ENCODE measurements at regions not wholly inside any gene's neighbourhood (a gene's known extent, or its start where the extent isn't known, plus 50 kb on each side); places are given as distances from the start of the nearest gene placed in this dataset.

DNA sequence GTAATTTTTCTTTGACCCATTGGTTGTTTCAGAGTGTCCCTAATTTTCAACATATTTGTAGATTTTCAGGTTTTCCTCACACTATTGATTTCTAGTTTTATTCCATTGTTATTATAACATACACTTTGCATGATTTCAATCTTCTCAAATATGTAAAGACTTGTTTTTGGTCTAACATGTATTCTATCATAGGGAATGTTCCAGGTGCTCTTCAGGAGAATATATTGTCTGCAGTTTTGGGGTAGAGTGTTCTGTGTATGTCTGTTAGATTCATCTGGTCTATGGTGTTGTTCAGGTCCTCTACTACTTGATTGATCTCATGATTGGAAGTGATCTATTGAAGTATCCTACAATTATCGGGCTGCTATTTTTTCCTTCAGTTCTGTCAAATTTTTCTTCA, 440.9 kb upstream of the MIR17HG start:
- Histone ChIP-seq H3K27me3 (ENCODE audit: control insufficient read depth, insufficient read depth, low read length) (no peaks in the 10 kb centered on the region), H3K9me3 (ENCODE audit: control insufficient read depth, insufficient read depth, low read length) (peaks cover 2% of the 10 kb centered on the region), H3K27ac (ENCODE audit: low read depth, low read length) (no peak overlapping the region), H3K36me3 (ENCODE audit: control insufficient read depth, insufficient read depth, low read length) (no peaks in the 10 kb centered on the region), H3K4me1 (ENCODE audit: control insufficient read depth, insufficient read depth, low read length) (no peaks in the 10 kb centered on the region), H3K4me3 (ENCODE audit: low read depth, low read length) (no peak overlapping the region)
- no peak for DNase-seq (ENCODE audit: low read depth in 4 of 6, low spot score in 6 of 6)
- WGBS (ENCODE audit: insufficient coverage) = no CpG with 5 or more reads among the region's 1 CpG

DNA sequence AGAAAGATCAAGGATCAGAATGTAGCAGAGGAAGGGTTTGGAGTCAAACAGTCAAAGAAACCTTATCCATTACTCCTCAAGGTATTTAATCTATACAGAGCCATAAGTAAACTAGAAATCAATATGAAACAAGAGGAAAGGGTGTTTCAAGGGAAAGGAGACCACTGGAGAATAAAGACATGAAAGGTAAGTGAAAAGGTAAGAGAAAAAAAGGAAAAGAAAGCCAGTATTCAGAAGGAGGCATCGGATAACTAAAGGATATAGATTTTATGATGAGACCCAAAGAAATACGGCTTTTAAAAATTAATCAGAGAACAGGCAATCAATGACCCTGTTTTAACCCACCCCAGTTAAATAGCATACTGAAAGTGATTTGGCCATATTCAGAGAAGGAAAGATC, 438.7 kb upstream of the MIR17HG start:
- Histone ChIP-seq H3K4me3 (ENCODE audit: low read depth, low read length) (no peak overlapping the region), H3K4me1 (ENCODE audit: control insufficient read depth, insufficient read depth, low read length) (no peaks in the 10 kb centered on the region), H3K27me3 (ENCODE audit: control insufficient read depth, insufficient read depth, low read length) (no peaks in the 10 kb centered on the region), H3K27ac (ENCODE audit: low read depth, low read length) (no peak overlapping the region), H3K36me3 (ENCODE audit: control insufficient read depth, insufficient read depth, low read length) (no peaks in the 10 kb centered on the region), H3K9me3 (ENCODE audit: control insufficient read depth, insufficient read depth, low read length) (peaks cover 2% of the 10 kb centered on the region)
- WGBS (ENCODE audit: insufficient coverage) = no CpG with 5 or more reads among the region's 2 CpGs
- DNase-seq (ENCODE audit: low read depth in 4 of 6, low spot score in 6 of 6) = no peak

DNA sequence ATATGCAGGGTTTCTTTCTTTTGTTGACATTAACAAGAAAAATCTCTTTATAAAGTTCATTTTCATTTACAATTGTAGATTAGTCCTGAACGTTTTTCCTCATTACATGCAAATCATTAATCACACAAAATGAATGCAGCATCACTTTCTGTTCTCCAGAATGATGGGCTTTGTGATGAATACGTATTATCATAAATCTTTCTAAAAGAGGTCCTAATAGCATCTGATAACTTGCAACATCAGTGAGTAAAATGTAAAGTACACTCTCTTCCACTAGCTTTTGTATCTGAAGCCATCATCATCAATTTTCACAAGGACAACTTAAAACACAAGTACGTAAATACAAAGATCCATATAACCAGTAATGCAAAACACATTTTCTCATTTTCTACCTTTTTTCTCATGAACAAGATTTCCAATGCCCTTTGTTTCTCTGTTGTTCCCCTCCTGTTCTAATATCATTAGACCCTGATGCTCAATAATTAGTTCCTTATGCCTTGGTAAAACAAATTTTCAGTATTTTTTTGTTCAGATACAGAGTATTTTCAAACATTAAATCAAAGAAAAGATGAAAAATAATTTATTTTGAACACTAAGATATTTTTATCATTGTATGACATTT, 437.4 kb upstream of the MIR17HG start:
- Histone ChIP-seq H3K36me3 (ENCODE audit: control insufficient read depth, insufficient read depth, low read length) (no peaks in the 10 kb centered on the region), H3K27me3 (ENCODE audit: control insufficient read depth, insufficient read depth, low read length) (no peaks in the 10 kb centered on the region), H3K4me1 (ENCODE audit: control insufficient read depth, insufficient read depth, low read length) (no peaks in the 10 kb centered on the region), H3K4me3 (ENCODE audit: low read depth, low read length) (no peak overlapping the region), H3K9me3 (ENCODE audit: control insufficient read depth, insufficient read depth, low read length) (peaks cover 2% of the 10 kb centered on the region), H3K27ac (ENCODE audit: low read depth, low read length) (no peak overlapping the region)
- peak in 1 of 6 donors; percentile 48 for DNase-seq (ENCODE audit: low read depth in 4 of 6, low spot score in 6 of 6)
- WGBS (ENCODE audit: insufficient coverage) = 60% methylated on average over 1 of the region's 3 CpGs

DNA sequence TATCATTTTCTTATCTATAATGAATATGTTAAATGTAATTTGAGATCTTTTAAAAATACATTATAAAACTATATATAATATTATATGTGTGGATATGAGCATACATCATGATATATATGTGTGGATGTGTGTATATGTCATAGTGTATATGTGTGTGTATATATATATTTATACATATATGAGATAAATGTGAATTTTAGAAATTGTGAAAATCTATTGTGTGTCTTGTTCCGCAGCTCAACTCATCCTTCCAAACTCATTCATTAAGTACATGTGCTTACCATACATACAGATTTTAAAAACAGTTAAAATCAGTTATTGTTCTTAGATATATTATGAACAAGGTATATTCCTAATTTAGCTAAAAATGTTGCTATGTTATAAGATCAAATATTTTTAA, 435.2 kb upstream of the MIR17HG start:
- Histone ChIP-seq H3K9me3 (ENCODE audit: control insufficient read depth, insufficient read depth, low read length) (no peaks in the 10 kb centered on the region), H3K36me3 (ENCODE audit: control insufficient read depth, insufficient read depth, low read length) (no peaks in the 10 kb centered on the region), H3K4me3 (ENCODE audit: low read depth, low read length) (no peak overlapping the region), H3K27me3 (ENCODE audit: control insufficient read depth, insufficient read depth, low read length) (no peaks in the 10 kb centered on the region), H3K4me1 (ENCODE audit: control insufficient read depth, insufficient read depth, low read length) (no peaks in the 10 kb centered on the region), H3K27ac (ENCODE audit: low read depth, low read length) (no peak overlapping the region)
- no peak for DNase-seq (ENCODE audit: low read depth in 4 of 6, low spot score in 6 of 6)
- WGBS (ENCODE audit: insufficient coverage) = no CpG with 5 or more reads among the region's 1 CpG

DNA sequence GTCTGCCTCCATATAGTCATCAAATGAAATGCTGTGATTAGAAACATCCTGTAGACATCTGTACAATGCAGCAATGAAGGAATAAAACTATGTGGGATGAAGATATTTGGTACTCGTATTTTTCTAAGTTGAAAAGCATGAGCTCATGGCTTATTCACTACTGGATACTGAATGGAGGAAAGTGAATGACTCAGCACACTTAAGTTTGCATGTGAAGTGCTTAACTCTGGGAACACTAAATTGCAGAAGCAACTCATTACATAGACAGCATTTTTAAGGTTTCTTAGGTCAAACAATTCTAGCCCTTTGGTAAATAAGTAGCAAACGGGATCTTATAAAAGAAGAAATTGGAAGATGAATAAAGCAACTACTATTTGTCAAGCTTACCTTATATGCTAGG, 429.0 kb upstream of the MIR17HG start:
- no peaks in the 10 kb centered on the region for H3K9me3 ChIP-seq (ENCODE audit: control insufficient read depth, insufficient read depth, low read length)
- no peak overlapping the region for H3K27ac ChIP-seq (ENCODE audit: low read depth, low read length)
- DNase-seq (ENCODE audit: low read depth in 4 of 6, low spot score in 6 of 6) = no peak
- 80% methylated on average over 1 of the region's 2 CpGs for WGBS (ENCODE audit: insufficient coverage)
- no peaks in the 10 kb centered on the region for H3K4me1 ChIP-seq (ENCODE audit: control insufficient read depth, insufficient read depth, low read length)
- no peaks in the 10 kb centered on the region for H3K36me3 ChIP-seq (ENCODE audit: control insufficient read depth, insufficient read depth, low read length)
- H3K27me3 ChIP-seq (ENCODE audit: control insufficient read depth, insufficient read depth, low read length) = no peaks in the 10 kb centered on the region
- no peak overlapping the region for H3K4me3 ChIP-seq (ENCODE audit: low read depth, low read length)

DNA sequence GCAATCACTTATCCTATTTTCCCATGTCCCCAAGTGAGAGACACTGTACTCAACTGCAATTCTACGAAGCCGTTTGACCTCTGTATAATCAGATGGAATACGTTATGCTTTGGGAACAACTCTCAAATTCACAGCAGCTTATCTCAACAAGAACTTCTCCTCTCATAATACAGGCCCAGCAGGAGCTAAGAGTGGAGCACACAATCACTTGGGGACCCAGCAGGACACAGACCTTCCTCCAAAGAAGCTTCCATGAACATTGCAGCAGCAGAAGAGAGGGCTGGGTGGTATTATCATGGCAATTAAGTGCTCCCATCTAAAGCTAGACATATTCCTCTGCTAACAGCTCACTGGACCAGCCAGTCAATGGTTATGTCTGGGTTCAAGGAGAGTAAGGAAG, 428.3 kb upstream of the MIR17HG start:
- Histone ChIP-seq H3K27ac (ENCODE audit: low read depth, low read length) (no peak overlapping the region), H3K4me3 (ENCODE audit: low read depth, low read length) (no peak overlapping the region), H3K36me3 (ENCODE audit: control insufficient read depth, insufficient read depth, low read length) (no peaks in the 10 kb centered on the region), H3K27me3 (ENCODE audit: control insufficient read depth, insufficient read depth, low read length) (no peaks in the 10 kb centered on the region), H3K9me3 (ENCODE audit: control insufficient read depth, insufficient read depth, low read length) (no peaks in the 10 kb centered on the region), H3K4me1 (ENCODE audit: control insufficient read depth, insufficient read depth, low read length) (no peaks in the 10 kb centered on the region)
- WGBS (ENCODE audit: insufficient coverage) = 80% methylated on average over 3 of the region's 3 CpGs
- DNase-seq (ENCODE audit: low read depth in 4 of 6, low spot score in 6 of 6) = no peak

DNA sequence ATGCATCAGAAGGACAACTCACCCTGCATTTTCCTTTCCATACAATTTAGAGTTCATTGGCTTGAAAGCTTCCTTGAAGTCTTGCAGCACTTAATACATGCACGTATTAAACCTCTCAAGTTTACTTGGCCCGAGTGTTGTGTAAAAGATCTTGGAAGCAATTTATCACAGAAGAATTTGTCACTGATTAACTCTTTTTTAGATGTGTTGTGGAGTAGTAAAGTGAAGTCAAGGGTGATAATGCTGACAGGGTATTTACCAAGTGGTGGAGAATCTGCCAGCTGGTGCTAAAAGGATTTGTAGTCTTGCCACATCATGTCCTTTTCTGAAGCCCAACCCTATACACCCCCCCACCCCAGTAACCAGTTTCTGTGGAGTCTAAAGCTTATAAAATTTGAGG, 421.0 kb upstream of the MIR17HG start:
- no peaks in the 10 kb centered on the region for H3K27me3 ChIP-seq (ENCODE audit: control insufficient read depth, insufficient read depth, low read length)
- DNase-seq (ENCODE audit: low read depth in 4 of 6, low spot score in 6 of 6) = no peak
- H3K4me1 ChIP-seq (ENCODE audit: control insufficient read depth, insufficient read depth, low read length) = no peaks in the 10 kb centered on the region
- H3K9me3 ChIP-seq (ENCODE audit: control insufficient read depth, insufficient read depth, low read length) = no peaks in the 10 kb centered on the region
- no peak overlapping the region for H3K27ac ChIP-seq (ENCODE audit: low read depth, low read length)
- H3K4me3 ChIP-seq (ENCODE audit: low read depth, low read length) = no peak overlapping the region
- no CpG with 5 or more reads among the region's 2 CpGs for WGBS (ENCODE audit: insufficient coverage)
- H3K36me3 ChIP-seq (ENCODE audit: control insufficient read depth, insufficient read depth, low read length) = no peaks in the 10 kb centered on the region

DNA sequence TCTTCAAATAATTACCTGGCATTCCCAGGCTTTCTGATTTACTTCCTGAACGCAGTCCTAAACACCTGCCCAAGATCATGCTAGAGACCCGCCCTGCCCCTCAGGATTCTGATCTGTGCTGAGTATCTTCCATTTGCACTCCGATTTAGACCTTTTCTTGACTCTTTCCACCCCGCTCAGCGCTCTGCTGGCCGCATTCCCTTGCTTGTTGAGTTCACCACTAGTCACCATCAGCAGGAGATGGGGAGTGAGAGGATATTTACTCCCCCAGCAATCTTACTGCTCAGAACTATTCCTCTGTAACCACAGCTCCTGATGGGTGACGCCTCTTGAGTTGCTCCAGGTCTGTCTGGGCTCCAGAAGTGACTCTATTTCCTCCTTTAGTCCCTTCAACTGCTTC, 419.4 kb upstream of the MIR17HG start:
- Histone ChIP-seq H3K4me3 (ENCODE audit: low read depth, low read length) (no peak overlapping the region), H3K27me3 (ENCODE audit: control insufficient read depth, insufficient read depth, low read length) (no peaks in the 10 kb centered on the region), H3K27ac (ENCODE audit: low read depth, low read length) (no peak overlapping the region), H3K36me3 (ENCODE audit: control insufficient read depth, insufficient read depth, low read length) (no peaks in the 10 kb centered on the region), H3K9me3 (ENCODE audit: control insufficient read depth, insufficient read depth, low read length) (no peaks in the 10 kb centered on the region), H3K4me1 (ENCODE audit: control insufficient read depth, insufficient read depth, low read length) (no peaks in the 10 kb centered on the region)
- DNase-seq (ENCODE audit: low read depth in 4 of 6, low spot score in 6 of 6) = no peak
- 94% methylated on average over 4 of the region's 7 CpGs for WGBS (ENCODE audit: insufficient coverage)

DNA sequence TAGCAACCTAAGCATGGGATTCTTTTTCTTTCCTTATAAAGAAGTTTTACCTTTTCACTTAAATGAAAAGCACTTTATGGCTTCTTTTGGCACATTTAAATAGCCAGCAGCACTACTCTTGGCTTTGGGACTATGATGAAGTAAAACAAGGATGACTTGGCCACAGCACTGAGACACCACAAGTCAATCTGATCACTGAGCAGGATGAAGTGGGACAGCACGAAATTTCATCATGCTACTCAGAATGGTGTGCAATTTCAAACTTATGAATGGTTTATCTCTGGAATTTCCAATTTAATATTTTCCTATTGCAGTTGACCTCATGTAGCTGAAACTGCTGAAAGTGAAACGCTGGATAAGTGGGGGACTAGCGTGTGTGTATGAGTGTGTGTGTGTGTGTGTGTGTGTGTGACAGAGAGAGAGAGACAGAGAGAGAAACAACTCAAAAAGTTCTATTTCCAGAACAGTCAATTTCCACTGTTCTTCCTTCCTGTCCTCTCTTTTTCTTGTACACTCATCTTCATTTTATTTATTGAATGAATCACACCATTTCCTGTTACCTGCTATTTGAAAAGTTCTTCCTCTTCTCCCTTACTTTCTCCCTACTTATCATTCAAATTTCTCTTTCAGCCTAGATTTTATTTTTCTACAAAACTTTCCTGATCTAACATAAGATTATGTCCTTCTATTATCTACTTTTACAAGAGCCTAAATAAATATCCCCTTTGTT, 414.2 kb upstream of the MIR17HG start:
- H3K27ac ChIP-seq (ENCODE audit: low read depth, low read length) = no peak overlapping the region
- H3K4me3 ChIP-seq (ENCODE audit: low read depth, low read length) = no peak overlapping the region
- DNase-seq (ENCODE audit: low read depth in 4 of 6, low spot score in 6 of 6) = no peak

DNA sequence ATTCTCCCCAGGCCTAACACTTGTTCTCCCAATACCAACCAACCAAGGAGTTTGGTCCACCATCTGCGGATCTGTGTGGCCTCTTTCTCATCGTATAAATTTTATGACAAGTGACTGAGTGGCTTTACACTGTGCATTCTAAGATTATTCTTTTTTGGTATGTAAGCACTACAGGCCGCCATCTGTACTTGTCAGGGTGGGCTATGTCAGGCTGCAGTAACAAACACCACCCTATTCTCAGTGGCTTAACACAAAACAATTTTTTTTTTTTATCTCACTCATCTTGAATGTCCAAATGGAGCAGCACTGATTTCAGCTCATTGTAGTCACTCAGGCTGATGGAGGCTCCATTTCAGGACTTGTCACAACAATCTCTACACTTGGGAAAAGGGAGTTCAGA, 412.7 kb upstream of the MIR17HG start:
- Histone ChIP-seq H3K9me3 (ENCODE audit: control insufficient read depth, insufficient read depth, low read length) (no peaks in the 10 kb centered on the region), H3K4me3 (ENCODE audit: low read depth, low read length) (no peak overlapping the region), H3K36me3 (ENCODE audit: control insufficient read depth, insufficient read depth, low read length) (no peaks in the 10 kb centered on the region), H3K27ac (ENCODE audit: low read depth, low read length) (no peak overlapping the region), H3K27me3 (ENCODE audit: control insufficient read depth, insufficient read depth, low read length) (no peaks in the 10 kb centered on the region), H3K4me1 (ENCODE audit: control insufficient read depth, insufficient read depth, low read length) (no peaks in the 10 kb centered on the region)
- no CpG with 5 or more reads among the region's 3 CpGs for WGBS (ENCODE audit: insufficient coverage)
- peak in 1 of 6 donors; percentile 84 for DNase-seq (ENCODE audit: low read depth in 4 of 6, low spot score in 6 of 6)

More for the DNA sequence above, 414.2 kb upstream of the MIR17HG start:
- Histone ChIP-seq H3K27me3 (ENCODE audit: control insufficient read depth, insufficient read depth, low read length) (no peaks in the 10 kb centered on the region), H3K4me1 (ENCODE audit: control insufficient read depth, insufficient read depth, low read length) (no peaks in the 10 kb centered on the region), H3K36me3 (ENCODE audit: control insufficient read depth, insufficient read depth, low read length) (no peaks in the 10 kb centered on the region), H3K9me3 (ENCODE audit: control insufficient read depth, insufficient read depth, low read length) (no peaks in the 10 kb centered on the region)
- WGBS (ENCODE audit: insufficient coverage) = 80% methylated on average over 1 of the region's 3 CpGs

Data from spinal cord (tissue), 9 donors.